D721Med (cell line): ENCODE measurements at regions not wholly inside any gene's neighbourhood (a gene's known extent, or its start where the extent isn't known, plus 50 kb on each side); places are given as distances from the start of the nearest gene placed in this dataset.

Experiments used
- DNase-seq: peaks from one replicate; pipeline ENCODE4 v3.0.0; 2011; ENCODE audit warnings: low spot score; ENCODE audit not compliant: insufficient read length
- FAIRE-seq: peaks from 2 replicates; lab custom pipeline; 2011; peaks lifted over from hg19 to GRCh38; lab: Jason Lieb, UNC
- CTCF ChIP-seq: IDR thresholded peaks from 2 replicates; pipeline ENCODE4 v1.5.1; 2012; ENCODE audit warnings: mild to moderate bottlenecking, control low read depth; ENCODE audit not compliant: insufficient read depth; ENCODE audit errors: missing control alignments

GRCh38 chr9:73073337-73074175 lies 78.1 kb upstream of the ANXA1 start:
- no peak for FAIRE-seq
- DNase-seq = no peak
- no peak for TF ChIP-seq CTCF

- TF ChIP-seq CTCF = no peak
- DNase-seq = no peak
- FAIRE-seq = no peak
Observed at GRCh38 chr9:73067074-73067473, 84.6 kb upstream of the ANXA1 start.

- no peak for TF ChIP-seq CTCF
- DNase-seq = no peak
- no peak for FAIRE-seq
Observed at GRCh38 chr9:73065439-73065838, 86.2 kb upstream of the ANXA1 start.

- no peak for FAIRE-seq
- no peak for TF ChIP-seq CTCF
Observed at GRCh38 chr9:73064315-73064714, 87.3 kb upstream of the ANXA1 start.

GRCh38 chr9:73061146-73061545 lies 90.5 kb upstream of the ANXA1 start:
- no peak for TF ChIP-seq CTCF
- no peak for DNase-seq
- FAIRE-seq = no peak

More at GRCh38 chr9:73064315-73064714, 87.3 kb upstream of the ANXA1 start:
- no peak for DNase-seq

GRCh38 chr9:73059247-73059646 lies 92.4 kb upstream of the ANXA1 start:
- DNase-seq (no peak), FAIRE-seq (no peak)
- no peak for TF ChIP-seq CTCF

- DNase-seq (no peak), FAIRE-seq (no peak)
- no peak for TF ChIP-seq CTCF
Observed at GRCh38 chr9:73056245-73056644, 95.4 kb upstream of the ANXA1 start.
